MV-4-11 (cell line): ENCODE measurements at regions not wholly inside any gene's neighbourhood (a gene's known extent, or its start where the extent isn't known, plus 50 kb on each side); places are given as distances from the start of the nearest gene placed in this dataset.
"Not testable (repeated sequence)": the region's sequence is repeated elsewhere in the genome, so short reads cannot be mapped to it uniquely, and the experiment has no call there.

Source experiments
- DNase-seq: peaks from one replicate; lab custom pipeline; 2025; lab: John Stamatoyannopoulos, UW

GRCh38 chr5:90338712-90339372 is 70.7 kb downstream of the CETN3 start:
- DNase-seq: no peak

- DNase-seq: no peak
Measured at GRCh38 chr5:90337449-90338052, 72.0 kb downstream of the CETN3 start.

- DNase-seq: no peak
Measured at GRCh38 chr5:90336752-90337151, 72.8 kb downstream of the CETN3 start.

- no peak for DNase-seq
Measured at GRCh38 chr5:90334741-90335140, 74.8 kb downstream of the CETN3 start.

GRCh38 chr5:90329911-90330310 is 79.6 kb downstream of the CETN3 start:
- no peak for DNase-seq

GRCh38 chr5:90326995-90327394 is 82.6 kb downstream of the CETN3 start:
- no peak for DNase-seq

- DNase-seq: no peak
Measured at GRCh38 chr5:90325093-90325492, 84.5 kb downstream of the CETN3 start.

- not testable (repeated sequence) for DNase-seq
Measured at GRCh38 chr5:90320348-90320747, 89.2 kb downstream of the CETN3 start.

GRCh38 chr5:90312027-90312426 is 97.5 kb downstream of the CETN3 start:
- DNase-seq: no peak

- no peak for DNase-seq
Measured at GRCh38 chr5:90311401-90311800, 98.2 kb downstream of the CETN3 start.

- no peak for DNase-seq
Measured at GRCh38 chr5:90308787-90309585, 100.6 kb downstream of the CETN3 start.

- no peak for DNase-seq
Measured at GRCh38 chr5:90307782-90308181, 101.8 kb downstream of the CETN3 start.

- no peak for DNase-seq
Measured at GRCh38 chr5:90307322-90307721, 102.2 kb downstream of the CETN3 start.

- DNase-seq: no peak
Measured at GRCh38 chr5:90306613-90307012, 102.9 kb downstream of the CETN3 start.

- no peak for DNase-seq
Measured at GRCh38 chr5:90305041-90305720, 104.4 kb downstream of the CETN3 start.

GRCh38 chr5:90301248-90301647 is 108.3 kb downstream of the CETN3 start:
- no peak for DNase-seq

GRCh38 chr5:90297045-90297764 is 112.4 kb downstream of the CETN3 start:
- no peak for DNase-seq

GRCh38 chr5:90294604-90295003 is 115.0 kb downstream of the CETN3 start:
- DNase-seq: no peak

GRCh38 chr5:90293931-90294330 is 115.6 kb downstream of the CETN3 start:
- DNase-seq: no peak

GRCh38 chr5:90290648-90291047 is 118.9 kb downstream of the CETN3 start:
- DNase-seq: no peak

GRCh38 chr5:90289837-90290236 is 119.7 kb downstream of the CETN3 start:
- no peak for DNase-seq

GRCh38 chr5:90287036-90287435 is 122.5 kb downstream of the CETN3 start:
- no peak for DNase-seq
